GM13976 (cell line): ENCODE measurements at regions not wholly inside any gene's neighbourhood (a gene's known extent, or its start where the extent isn't known, plus 50 kb on each side); places are given as distances from the start of the nearest gene placed in this dataset.
"Not testable (repeated sequence)": the region's sequence is repeated elsewhere in the genome, so short reads cannot be mapped to it uniquely, and the experiment has no call there.

ENCODE experiments used
- DNase-seq: peaks from one replicate; pipeline ENCODE4 v3.0.0; 2012; ENCODE audit warnings: low spot score
- CTCF ChIP-seq: IDR thresholded peaks from 2 replicates; pipeline ENCODE4 v1.5.1; 2012; ENCODE audit warnings: borderline replicate concordance, mild to moderate bottlenecking; ENCODE audit not compliant: insufficient read depth; ENCODE audit errors: extremely low read depth, missing control alignments, control extremely low read depth
- in situ Hi-C: fragments of 300-500 bp; cut with MboI; formaldehyde crosslinking; loops from one replicate; pipeline ENCODE4 v1.12.0; 2022; ENCODE audit warnings: low sequenced_read_pairs, mixed read lengths, inconsistent platforms; ENCODE audit not compliant: unreplicated experiment

- peak; percentile 53 for DNase-seq
- TF ChIP-seq CTCF: peak; percentile 23
- in situ Hi-C loops: loop anchor here (5.0 to 25.0 kb wide), 2 partner anchors 229 to 521 kb away; partner anchors contain the start of gene ATP13A4
Observed at GRCh38 chr3:193040836-193041672, 123.4 kb upstream of the MB21D2 start.

GRCh38 chr3:193046371-193046770 is 128.7 kb upstream of the MB21D2 start:
- TF ChIP-seq CTCF: no peak
- in situ Hi-C loops: loop anchor here (25.0 kb wide), 1 partner anchor 516 kb away; the partner anchor contains the start of gene ATP13A4
- DNase-seq: no peak

GRCh38 chr3:193047461-193047860 is 129.8 kb upstream of the MB21D2 start:
- DNase-seq: not testable (repeated sequence)
- in situ Hi-C loops: loop anchor here (25.0 kb wide), 1 partner anchor 515 kb away; the partner anchor contains the start of gene ATP13A4

GRCh38 chr3:193048127-193048526 is 130.5 kb upstream of the MB21D2 start:
- no peak for DNase-seq
- no peak for TF ChIP-seq CTCF
- in situ Hi-C loops: loop anchor here (25.0 kb wide), 1 partner anchor 514 kb away; the partner anchor contains the start of gene ATP13A4

- TF ChIP-seq CTCF: no peak
- DNase-seq: no peak
- in situ Hi-C loops: loop anchor here (25.0 kb wide), 1 partner anchor 512 kb away; the partner anchor contains the start of gene ATP13A4
Observed at GRCh38 chr3:193049935-193050334, 132.3 kb upstream of the MB21D2 start.

- in situ Hi-C loops: no loop called here
- no peak for DNase-seq
- no peak for TF ChIP-seq CTCF
Observed at GRCh38 chr3:193051314-193051713, 133.7 kb upstream of the MB21D2 start.
